ENCODE measurements at regions not wholly inside any gene's neighbourhood (a gene's known extent, or its start where the extent isn't known, plus 50 kb on each side); places are given as distances from the start of the nearest gene placed in this dataset.

DNA sequence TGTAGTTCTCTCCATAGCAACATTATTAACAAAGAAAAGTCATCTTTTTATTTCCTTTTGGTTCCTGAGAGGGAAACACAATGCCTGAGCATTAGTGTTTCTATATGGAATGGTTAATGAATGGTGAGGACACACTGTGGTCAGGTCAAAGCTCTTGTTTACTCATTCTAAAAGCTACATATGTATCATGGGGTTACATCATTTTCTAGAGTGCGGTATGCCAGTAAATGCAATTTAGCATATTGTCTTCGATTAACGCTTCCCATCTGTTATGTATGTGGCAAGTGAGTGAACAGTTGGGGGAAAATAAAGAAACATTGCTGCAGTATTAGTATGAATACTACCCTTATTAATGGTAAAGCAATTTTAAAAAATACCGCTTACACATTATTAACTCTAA lies 1152.2 kb upstream of the SPRY2 start:
- H3K9me3 ChIP-seq (ENCODE audit: control insufficient read depth, insufficient read depth, low read depth, low read length): no peaks in the 10 kb centered on the region
- no peak overlapping the region for H3K27ac ChIP-seq (ENCODE audit: extremely low read depth, low read depth, low read length)
- TF ChIP-seq REPIN1 (tag by site-specific recombination; IDR thresholded peaks at IDR 0.05; ENCODE audit: low read depth) (no peak), MZF1 (tag by site-specific recombination; IDR thresholded peaks at IDR 0.05; ENCODE audit: borderline replicate concordance) (no peak), ZBTB21 (tag by site-specific recombination; IDR thresholded peaks at IDR 0.05) (no peak), EGR2 (tag by site-specific recombination; IDR thresholded peaks at IDR 0.05; ENCODE audit: low read depth) (no peak)
- no peaks in the 10 kb centered on the region for H3K36me3 ChIP-seq (ENCODE audit: control insufficient read depth in 2 of 2, insufficient read depth in 1 of 2, low read length in 2 of 2)
- POLR2A ChIA-PET: no interaction called here
- H3K4me3 ChIP-seq (ENCODE audit: low read depth, low read length): no peak overlapping the region
- CTCF ChIA-PET: interaction anchor here (0.6 kb wide), 1 partner anchor 275 kb away, joined by 4 read pairs; no protein-coding TSS in a partner anchor
- no peaks in the 10 kb centered on the region for H3K4me1 ChIP-seq (ENCODE audit: control insufficient read depth, insufficient read depth, low read length)

DNA sequence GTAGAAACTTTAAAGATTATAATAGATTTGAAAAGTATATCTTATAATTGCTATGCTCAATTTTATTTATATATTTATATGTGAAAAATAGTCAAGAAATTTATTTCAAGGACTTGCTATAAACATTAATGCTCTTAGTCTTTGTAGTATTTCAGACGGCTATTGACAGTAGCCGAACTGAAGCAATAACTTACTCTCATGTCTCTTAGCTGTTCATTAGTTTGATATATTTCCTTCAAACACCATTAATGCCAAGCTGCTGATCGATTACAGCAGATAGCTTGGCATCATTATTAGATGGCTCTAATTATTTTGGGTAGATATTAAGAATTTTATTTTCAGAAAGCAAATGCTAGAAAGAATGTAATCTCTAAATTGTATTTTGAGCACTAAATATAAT lies 1151.5 kb upstream of the SPRY2 start:
- no peaks in the 10 kb centered on the region for H3K4me1 ChIP-seq (ENCODE audit: control insufficient read depth, insufficient read depth, low read length)
- no peaks in the 10 kb centered on the region for H3K9me3 ChIP-seq (ENCODE audit: control insufficient read depth, insufficient read depth, low read depth, low read length)
- H3K36me3 ChIP-seq (ENCODE audit: control insufficient read depth in 2 of 2, insufficient read depth in 1 of 2, low read length in 2 of 2): no peaks in the 10 kb centered on the region
- no peak overlapping the region for H3K4me3 ChIP-seq (ENCODE audit: low read depth, low read length)
- ChIA-PET CTCF (no interaction called here), POLR2A (no interaction called here)
- TF ChIP-seq ZNF157 (tag by site-specific recombination; IDR thresholded peaks at IDR 0.05) (no peak), OVOL3 (tag by site-specific recombination; IDR thresholded peaks at IDR 0.05) (no peak), ZXDB (tag by site-specific recombination; IDR thresholded peaks at IDR 0.05) (no peak), ZNF24 (tag by site-specific recombination; IDR thresholded peaks at IDR 0.05) (no peak), MEIS1 (CRISPR knock-in tag; IDR thresholded peaks at IDR 0.05; ENCODE audit: borderline replicate concordance) (no peak), ZNF366 (tag by site-specific recombination; conservative IDR thresholded peaks at IDR 0.05) (no peak), ZNF548 (tag by site-specific recombination; IDR thresholded peaks at IDR 0.05) (no peak), ZBTB17 (tag by site-specific recombination; IDR thresholded peaks at IDR 0.05) (no peak), MZF1 (tag by site-specific recombination; IDR thresholded peaks at IDR 0.05; ENCODE audit: borderline replicate concordance) (no peak), IKZF3 (tag by site-specific recombination; IDR thresholded peaks at IDR 0.05) (no peak), ZNF544 (tag by site-specific recombination; IDR thresholded peaks at IDR 0.05) (no peak), ZFP3 (tag by site-specific recombination; IDR thresholded peaks at IDR 0.05; ENCODE audit: low read depth) (no peak), SP2 (tag by site-specific recombination; IDR thresholded peaks at IDR 0.05) (no peak), MYNN (tag by site-specific recombination; IDR thresholded peaks at IDR 0.05; ENCODE audit: borderline replicate concordance) (no peak), ZNF416 (tag by site-specific recombination; IDR thresholded peaks at IDR 0.05) (no peak), ZNF19 (tag by site-specific recombination; IDR thresholded peaks at IDR 0.05; ENCODE audit: low read depth) (no peak)
- TF ChIP-seq, protein P1, sequence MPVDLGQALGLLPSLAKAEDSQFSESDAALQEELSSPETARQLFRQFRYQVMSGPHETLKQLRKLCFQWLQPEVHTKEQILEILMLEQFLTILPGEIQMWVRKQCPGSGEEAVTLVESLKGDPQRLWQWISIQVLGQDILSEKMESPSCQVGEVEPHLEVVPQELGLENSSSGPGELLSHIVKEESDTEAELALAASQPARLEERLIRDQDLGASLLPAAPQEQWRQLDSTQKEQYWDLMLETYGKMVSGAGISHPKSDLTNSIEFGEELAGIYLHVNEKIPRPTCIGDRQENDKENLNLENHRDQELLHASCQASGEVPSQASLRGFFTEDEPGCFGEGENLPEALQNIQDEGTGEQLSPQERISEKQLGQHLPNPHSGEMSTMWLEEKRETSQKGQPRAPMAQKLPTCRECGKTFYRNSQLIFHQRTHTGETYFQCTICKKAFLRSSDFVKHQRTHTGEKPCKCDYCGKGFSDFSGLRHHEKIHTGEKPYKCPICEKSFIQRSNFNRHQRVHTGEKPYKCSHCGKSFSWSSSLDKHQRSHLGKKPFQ (tag by site-specific recombination; IDR thresholded peaks at IDR 0.05): no peak
- no peak overlapping the region for H3K27ac ChIP-seq (ENCODE audit: extremely low read depth, low read depth, low read length)

DNA sequence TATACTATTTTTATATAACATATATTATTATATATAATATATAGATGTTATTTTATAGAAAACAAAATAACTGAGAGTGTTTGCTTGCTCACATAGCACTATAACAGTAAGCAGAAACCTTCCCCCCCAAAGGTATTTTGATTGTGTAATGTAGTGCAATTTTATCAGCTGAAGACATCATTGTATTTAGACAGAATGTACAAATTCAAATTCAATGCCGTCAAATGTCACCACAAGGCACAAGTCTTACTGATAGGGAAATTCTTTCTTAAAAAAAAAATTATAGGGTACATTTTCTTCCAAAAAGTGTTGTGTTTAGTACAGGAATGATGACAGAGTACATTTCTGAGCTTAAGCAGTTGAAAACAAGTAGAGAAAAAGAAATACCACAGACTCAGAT lies 1147.1 kb upstream of the SPRY2 start:
- ChIA-PET CTCF (interaction anchor here (0.6 to 1.1 kb wide), 4 partner anchors 15 to 1253 kb away, joined by 3 to 4 read pairs (median 3); no protein-coding TSS in a partner anchor), POLR2A (no interaction called here)

More for the DNA sequence above, 1147.1 kb upstream of the SPRY2 start:
- Histone ChIP-seq H3K9me3 (ENCODE audit: control insufficient read depth, insufficient read depth, low read depth, low read length) (no peaks in the 10 kb centered on the region), H3K36me3 (ENCODE audit: control insufficient read depth in 2 of 2, insufficient read depth in 1 of 2, low read length in 2 of 2) (no peaks in the 10 kb centered on the region), H3K4me3 (ENCODE audit: low read depth, low read length) (no peak overlapping the region), H3K27ac (ENCODE audit: extremely low read depth, low read depth, low read length) (no peak overlapping the region), H3K4me1 (ENCODE audit: control insufficient read depth, insufficient read depth, low read length) (no peaks in the 10 kb centered on the region)
- TF ChIP-seq ZNF837 (tag by site-specific recombination; IDR thresholded peaks at IDR 0.05) (no peak), ZFP41 (tag by site-specific recombination; IDR thresholded peaks at IDR 0.05; ENCODE audit: borderline replicate concordance) (no peak), SETDB1 (IDR thresholded peaks at IDR 0.05; ENCODE audit: insufficient read length, low read length) (no peak), ZNF37A (tag by site-specific recombination; IDR thresholded peaks at IDR 0.05) (no peak), ZNF785 (tag by site-specific recombination; IDR thresholded peaks at IDR 0.05) (no peak), TRIM28 (IDR thresholded peaks at IDR 0.05; ENCODE audit: borderline replicate concordance, low read length) (no peak), ZNF664 (tag by site-specific recombination; IDR thresholded peaks at IDR 0.05) (no peak), SCRT1 (tag by site-specific recombination; IDR thresholded peaks at IDR 0.05; ENCODE audit: borderline replicate concordance) (no peak), ZNF335 (tag by site-specific recombination; conservative IDR thresholded peaks at IDR 0.05) (no peak)
- TF ChIP-seq, protein P2, sequence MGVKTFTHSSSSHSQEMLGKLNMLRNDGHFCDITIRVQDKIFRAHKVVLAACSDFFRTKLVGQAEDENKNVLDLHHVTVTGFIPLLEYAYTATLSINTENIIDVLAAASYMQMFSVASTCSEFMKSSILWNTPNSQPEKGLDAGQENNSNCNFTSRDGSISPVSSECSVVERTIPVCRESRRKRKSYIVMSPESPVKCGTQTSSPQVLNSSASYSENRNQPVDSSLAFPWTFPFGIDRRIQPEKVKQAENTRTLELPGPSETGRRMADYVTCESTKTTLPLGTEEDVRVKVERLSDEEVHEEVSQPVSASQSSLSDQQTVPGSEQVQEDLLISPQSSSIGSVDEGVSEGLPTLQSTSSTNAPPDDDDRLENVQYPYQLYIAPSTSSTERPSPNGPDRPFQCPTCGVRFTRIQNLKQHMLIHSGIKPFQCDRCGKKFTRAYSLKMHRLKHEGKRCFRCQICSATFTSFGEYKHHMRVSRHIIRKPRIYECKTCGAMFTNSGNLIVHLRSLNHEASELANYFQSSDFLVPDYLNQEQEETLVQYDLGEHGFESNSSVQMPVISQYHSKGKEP (tag by site-specific recombination; IDR thresholded peaks at IDR 0.05): no peak
- TF ChIP-seq, protein P3, sequence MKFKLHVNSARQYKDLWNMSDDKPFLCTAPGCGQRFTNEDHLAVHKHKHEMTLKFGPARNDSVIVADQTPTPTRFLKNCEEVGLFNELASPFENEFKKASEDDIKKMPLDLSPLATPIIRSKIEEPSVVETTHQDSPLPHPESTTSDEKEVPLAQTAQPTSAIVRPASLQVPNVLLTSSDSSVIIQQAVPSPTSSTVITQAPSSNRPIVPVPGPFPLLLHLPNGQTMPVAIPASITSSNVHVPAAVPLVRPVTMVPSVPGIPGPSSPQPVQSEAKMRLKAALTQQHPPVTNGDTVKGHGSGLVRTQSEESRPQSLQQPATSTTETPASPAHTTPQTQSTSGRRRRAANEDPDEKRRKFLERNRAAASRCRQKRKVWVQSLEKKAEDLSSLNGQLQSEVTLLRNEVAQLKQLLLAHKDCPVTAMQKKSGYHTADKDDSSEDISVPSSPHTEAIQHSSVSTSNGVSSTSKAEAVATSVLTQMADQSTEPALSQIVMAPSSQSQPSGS (tag by site-specific recombination; IDR thresholded peaks at IDR 0.05; ENCODE audit: low read depth): no peak
